ENCODE measurements at regions not wholly inside any gene's neighbourhood (a gene's known extent, or its start where the extent isn't known, plus 50 kb on each side); places are given as distances from the start of the nearest gene placed in this dataset.

- DNase-seq (ENCODE audit: low spot score): no peak
These were observed 68.7 kb upstream of the FRY start for GRCh38 chr13:31962731-31963370.

- DNase-seq (ENCODE audit: low spot score): no peak
These were observed 67.9 kb upstream of the FRY start for GRCh38 chr13:31963631-31964030.

GRCh38 chr13:31964168-31964567, 67.4 kb upstream of the FRY start:
- DNase-seq (ENCODE audit: low spot score): no peak

GRCh38 chr13:31965361-31966066, 66.1 kb upstream of the FRY start:
- no peak for DNase-seq (ENCODE audit: low spot score)

GRCh38 chr13:31967155-31967554, 64.4 kb upstream of the FRY start:
- DNase-seq (ENCODE audit: low spot score): no peak

- peak; percentile 37 for DNase-seq (ENCODE audit: low spot score)
These were observed 63.1 kb upstream of the FRY start for GRCh38 chr13:31968473-31968872.

- no peak for DNase-seq (ENCODE audit: low spot score)
These were observed 61.2 kb upstream of the FRY start for GRCh38 chr13:31970231-31970930.

GRCh38 chr13:31972453-31972852, 59.1 kb upstream of the FRY start:
- no peak for DNase-seq (ENCODE audit: low spot score)

- no peak for DNase-seq (ENCODE audit: low spot score)
These were observed 53.6 kb upstream of the FRY start for GRCh38 chr13:31978021-31978420.

GRCh38 chr13:31980830-31981229, 50.7 kb upstream of the FRY start:
- DNase-seq (ENCODE audit: low spot score): no peak

Data from mucosa of gallbladder (tissue), 1 donor.